D721Med (cell line): ENCODE measurements at regions not wholly inside any gene's neighbourhood (a gene's known extent, or its start where the extent isn't known, plus 50 kb on each side); places are given as distances from the start of the nearest gene placed in this dataset.

ENCODE experiments used
- DNase-seq: peaks from one replicate; pipeline ENCODE4 v3.0.0; 2011; ENCODE audit warnings: low spot score; ENCODE audit not compliant: insufficient read length
- FAIRE-seq: peaks from 2 replicates; lab custom pipeline; 2011; peaks lifted over from hg19 to GRCh38; lab: Jason Lieb, UNC
- TF ChIP-seq, protein P1 (sequence below): IDR thresholded peaks from 2 replicates; pipeline ENCODE4 v1.5.1; 2012; ENCODE audit warnings: mild to moderate bottlenecking, control low read depth; ENCODE audit not compliant: insufficient read depth; ENCODE audit errors: missing control alignments

DNA sequence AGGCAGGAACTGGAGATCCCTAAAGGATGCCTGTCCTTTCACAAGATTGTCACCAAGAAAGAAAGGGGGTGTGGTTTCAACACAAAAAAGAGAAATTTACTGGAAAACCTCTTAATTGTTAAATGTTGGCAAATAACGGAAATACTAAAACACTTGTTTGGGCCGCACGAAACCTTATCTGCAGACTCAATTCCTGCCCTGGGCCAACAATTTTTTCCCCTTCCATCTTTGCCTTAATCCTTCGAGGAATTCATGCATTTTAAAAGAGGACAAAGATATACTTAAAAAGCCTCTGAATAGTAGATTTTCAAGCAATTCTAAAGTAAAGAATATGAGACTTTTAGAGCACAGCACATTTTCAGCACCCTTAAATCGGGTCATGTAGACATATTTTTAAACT, 366.2 kb downstream of the DUSP6 start:
- TF ChIP-seq, protein P1, sequence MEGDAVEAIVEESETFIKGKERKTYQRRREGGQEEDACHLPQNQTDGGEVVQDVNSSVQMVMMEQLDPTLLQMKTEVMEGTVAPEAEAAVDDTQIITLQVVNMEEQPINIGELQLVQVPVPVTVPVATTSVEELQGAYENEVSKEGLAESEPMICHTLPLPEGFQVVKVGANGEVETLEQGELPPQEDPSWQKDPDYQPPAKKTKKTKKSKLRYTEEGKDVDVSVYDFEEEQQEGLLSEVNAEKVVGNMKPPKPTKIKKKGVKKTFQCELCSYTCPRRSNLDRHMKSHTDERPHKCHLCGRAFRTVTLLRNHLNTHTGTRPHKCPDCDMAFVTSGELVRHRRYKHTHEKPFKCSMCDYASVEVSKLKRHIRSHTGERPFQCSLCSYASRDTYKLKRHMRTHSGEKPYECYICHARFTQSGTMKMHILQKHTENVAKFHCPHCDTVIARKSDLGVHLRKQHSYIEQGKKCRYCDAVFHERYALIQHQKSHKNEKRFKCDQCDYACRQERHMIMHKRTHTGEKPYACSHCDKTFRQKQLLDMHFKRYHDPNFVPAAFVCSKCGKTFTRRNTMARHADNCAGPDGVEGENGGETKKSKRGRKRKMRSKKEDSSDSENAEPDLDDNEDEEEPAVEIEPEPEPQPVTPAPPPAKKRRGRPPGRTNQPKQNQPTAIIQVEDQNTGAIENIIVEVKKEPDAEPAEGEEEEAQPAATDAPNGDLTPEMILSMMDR, result no peak
- FAIRE-seq, result no peak
- DNase-seq, result no peak

- DNase-seq, result no peak
- no peak for FAIRE-seq
- TF ChIP-seq, protein P1, result no peak
Measured at GRCh38 chr12:88985631-88986030, 366.7 kb downstream of the DUSP6 start.

DNA sequence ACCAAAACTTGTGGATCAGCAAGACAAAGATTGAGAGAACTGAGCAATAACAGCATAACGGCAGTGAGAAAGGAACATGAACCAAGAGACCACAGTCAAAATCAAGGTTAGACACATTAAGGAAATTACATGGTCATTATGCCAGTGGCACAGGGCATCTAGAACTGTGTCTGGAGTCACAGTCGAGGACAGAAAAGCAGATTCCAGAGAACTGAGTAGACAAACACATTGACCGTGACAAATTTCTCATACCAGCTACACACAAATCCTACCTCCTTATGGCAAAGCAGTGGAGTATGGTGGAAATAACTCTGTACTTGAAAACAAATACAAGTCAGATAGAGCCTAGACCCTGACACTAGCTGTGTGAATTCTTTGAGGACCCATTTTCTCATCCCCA, 367.3 kb downstream of the DUSP6 start:
- TF ChIP-seq, protein P1, result no peak
- FAIRE-seq, result no peak
- DNase-seq, result no peak

DNA sequence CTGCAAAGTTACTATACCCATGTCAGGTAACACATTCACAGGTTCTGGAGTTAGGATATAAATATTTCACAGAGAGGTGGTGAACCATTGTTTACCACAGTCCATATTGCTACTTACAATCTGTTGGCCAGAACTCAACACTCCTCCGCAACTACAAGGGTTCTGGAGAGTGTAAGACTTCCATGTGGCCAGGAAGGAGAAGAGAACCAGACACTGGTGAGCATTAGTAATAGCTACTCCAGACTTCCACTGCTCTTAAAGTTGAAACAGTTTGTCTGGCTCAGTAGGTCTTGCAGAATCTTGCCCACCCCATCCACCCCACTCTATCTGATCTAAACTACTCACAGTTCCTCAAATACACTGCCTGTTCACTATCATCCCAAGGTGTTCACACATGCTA, 369.6 kb downstream of the DUSP6 start:
- FAIRE-seq, result no peak
- DNase-seq, result no peak
- TF ChIP-seq, protein P1, result no peak

DNA sequence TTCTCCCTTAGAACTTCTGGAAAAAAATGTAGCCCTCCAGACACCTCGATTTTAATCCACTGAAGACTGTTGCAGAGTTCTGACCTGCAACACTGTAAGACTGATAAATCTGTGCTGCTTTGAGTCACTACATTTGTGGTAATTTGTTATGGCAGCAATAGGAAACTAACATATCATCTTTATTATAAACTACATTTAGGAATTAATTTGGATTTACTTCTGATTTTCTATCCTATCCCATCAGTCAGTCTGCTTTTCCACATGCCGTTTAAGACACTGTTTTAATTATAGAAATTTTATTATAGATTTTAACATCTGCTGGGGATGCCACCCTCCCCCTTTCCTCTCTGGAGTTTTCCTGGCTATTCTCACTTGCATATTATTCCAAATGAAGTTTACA, 375.2 kb downstream of the DUSP6 start:
- TF ChIP-seq, protein P1, result no peak
- DNase-seq (no peak), FAIRE-seq (no peak)

DNA sequence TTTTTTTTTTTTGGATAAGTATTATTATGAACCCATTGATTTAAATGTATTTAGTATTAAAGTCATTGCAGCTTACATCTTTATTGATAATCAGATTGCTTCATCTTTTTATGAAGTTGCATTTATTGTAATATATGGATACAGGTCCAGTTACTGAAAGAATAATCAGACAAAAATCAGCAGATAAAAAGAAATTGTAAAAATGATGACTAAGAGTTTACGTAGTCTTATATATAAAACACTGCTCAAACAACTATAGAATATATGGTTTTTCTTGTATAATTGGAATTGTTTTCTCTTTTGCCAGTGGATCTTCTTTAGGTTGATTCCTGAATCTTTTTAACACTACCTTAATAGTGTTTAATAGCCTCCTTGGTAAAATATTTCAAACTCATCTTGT, 378.3 kb downstream of the DUSP6 start:
- DNase-seq (no peak), FAIRE-seq (no peak)
- TF ChIP-seq, protein P1, result no peak

GRCh38 chr12:88970740-88971139, 381.6 kb downstream of the DUSP6 start:
- FAIRE-seq (no peak), DNase-seq (no peak)
- TF ChIP-seq, protein P1, result no peak
